OCI-LY7 (cell line): ENCODE measurements at regions not wholly inside any gene's neighbourhood (a gene's known extent, or its start where the extent isn't known, plus 50 kb on each side); places are given as distances from the start of the nearest gene placed in this dataset.

Source experiments
- BruUV-seq: library from RNA; stranded (reverse); fragments of 400-500 nt; replicated peaks from 2 replicates; lab custom pipeline; 2021; lab: Mats Ljungman, UMichigan
- CTCF ChIA-PET: fragments of 300-600 bp; sonication (Branson Sonifier 250); formaldehyde crosslinking; loops from one replicate; lab custom pipeline; 2022; ENCODE audit warnings: antibody characterized with exemption; ENCODE audit not compliant: unreplicated experiment; lab: Charles Lee
- POLR2A ChIA-PET: fragments of 300-600 bp; sonication (Branson Sonifier 250); formaldehyde crosslinking; loops from one replicate; lab custom pipeline; 2022; ENCODE audit warnings: antibody characterized with exemption; lab: Charles Lee
- DNase-seq: peaks from one replicate; pipeline ENCODE4 v3.0.0-alpha.2; 2015; ENCODE audit warnings: low spot score
- H2AFZ ChIP-seq: fragments of 200-600 bp; sonication (generic), shearing (Covaris generic); 2 replicates; pipeline ENCODE4 v1.6.1; 2014; ENCODE audit warnings: mild to moderate bottlenecking, antibody characterized with exemption, low read length, moderate library complexity
- H3K27ac ChIP-seq: fragments of 200-600 bp; sonication (generic); 2 replicates; pipeline ENCODE4 v1.5.1; 2014; ENCODE audit warnings: mixed run types, low read depth, mild to moderate bottlenecking, moderate library complexity, low read length, inconsistent platforms; ENCODE audit not compliant: poor library complexity, severe bottlenecking
- H3K36me3 ChIP-seq: fragments of 200-600 bp; sonication (generic); 2 replicates; pipeline ENCODE4 v1.6.1; 2014; ENCODE audit warnings: mild to moderate bottlenecking, antibody characterized with exemption, low read length, moderate library complexity, mixed read lengths; ENCODE audit not compliant: insufficient read depth
- H3K4me1 ChIP-seq: fragments of 200-600 bp; sonication (generic); 2 replicates; pipeline ENCODE4 v1.5.1; 2014; ENCODE audit warnings: mild to moderate bottlenecking, low read length; ENCODE audit not compliant: insufficient read depth, poor library complexity, severe bottlenecking
- H3K4me2 ChIP-seq: fragments of 200-600 bp; sonication (generic); 2 replicates; pipeline ENCODE4 v1.6.1; 2014; ENCODE audit warnings: mild to moderate bottlenecking, low read length
- H3K4me3 ChIP-seq: fragments of 200-600 bp; sonication (generic); 2 replicates; pipeline ENCODE4 v1.5.1; 2014; ENCODE audit warnings: mild to moderate bottlenecking, low read depth, low read length; ENCODE audit not compliant: poor library complexity, severe bottlenecking
- H3K79me2 ChIP-seq: fragments of 200-600 bp; sonication (generic); 2 replicates; pipeline ENCODE4 v1.6.1; 2016; ENCODE audit warnings: low read depth, mild to moderate bottlenecking, low read length, moderate library complexity, mixed read lengths; ENCODE audit not compliant: insufficient read depth
- H3K9me2 ChIP-seq: fragments of 200-600 bp; sonication (generic); 2 replicates; pipeline ENCODE4 v1.6.1; 2016; ENCODE audit warnings: mild to moderate bottlenecking, low read length, mixed read lengths; ENCODE audit not compliant: insufficient read depth
- H3K9me3 ChIP-seq: fragments of 200-600 bp; sonication (generic); 2 replicates; pipeline ENCODE4 v1.6.1; 2014; ENCODE audit warnings: mild to moderate bottlenecking, mixed run types, low read length, mixed read lengths
- H4K20me1 ChIP-seq: fragments of 200-600 bp; sonication (generic); 2 replicates; pipeline ENCODE4 v1.6.1; 2014; ENCODE audit warnings: mild to moderate bottlenecking, antibody characterized with exemption, low read length, moderate library complexity, mixed read lengths; ENCODE audit not compliant: insufficient read depth
- EZH2phosphoT487 ChIP-seq: fragments of 200-600 bp; sonication (generic); IDR thresholded peaks from 2 replicates; pipeline ENCODE4 v1.6.1; 2018; ENCODE audit warnings: low read depth, borderline replicate concordance, mild to moderate bottlenecking, mixed run types, antibody characterized with exemption, low read length, moderate library complexity, mixed read lengths
- intact Hi-C: fragments of 100-400 bp; cut with micrococcal nuclease; formaldehyde crosslinking; loops from one replicate; pipeline ENCODE4 v1.10.0; 2022; ENCODE audit not compliant: unreplicated experiment
- TF ChIP-seq, protein P1 (sequence below): fragments of 200-600 bp; sonication (generic); conservative IDR thresholded peaks from 2 replicates; pipeline ENCODE4 v1.5.1; 2014; ENCODE audit warnings: mild to moderate bottlenecking, antibody characterized with exemption, low read length, moderate library complexity, mixed read lengths

- H3K4me3 ChIP-seq, result no peak overlapping the region
- POLR2A ChIA-PET, result no interaction called here
- DNase-seq, result no peak
- no peaks in the 10 kb centered on the region for H3K9me2 ChIP-seq
- H3K4me2 ChIP-seq, result no peak overlapping the region
- no peak overlapping the region for H3K27ac ChIP-seq
- no TSS peak for BruUV-seq
- H4K20me1 ChIP-seq, result no peaks in the 10 kb centered on the region
- H2AFZ ChIP-seq, result no peak overlapping the region
- H3K4me1 ChIP-seq, result no peaks in the 10 kb centered on the region
- H3K9me3 ChIP-seq, result no peaks in the 10 kb centered on the region
- H3K79me2 ChIP-seq, result no peaks in the 10 kb centered on the region
- CTCF ChIA-PET, result no interaction called here
- intact Hi-C loops, result no loop called here
- TF ChIP-seq, protein P1, sequence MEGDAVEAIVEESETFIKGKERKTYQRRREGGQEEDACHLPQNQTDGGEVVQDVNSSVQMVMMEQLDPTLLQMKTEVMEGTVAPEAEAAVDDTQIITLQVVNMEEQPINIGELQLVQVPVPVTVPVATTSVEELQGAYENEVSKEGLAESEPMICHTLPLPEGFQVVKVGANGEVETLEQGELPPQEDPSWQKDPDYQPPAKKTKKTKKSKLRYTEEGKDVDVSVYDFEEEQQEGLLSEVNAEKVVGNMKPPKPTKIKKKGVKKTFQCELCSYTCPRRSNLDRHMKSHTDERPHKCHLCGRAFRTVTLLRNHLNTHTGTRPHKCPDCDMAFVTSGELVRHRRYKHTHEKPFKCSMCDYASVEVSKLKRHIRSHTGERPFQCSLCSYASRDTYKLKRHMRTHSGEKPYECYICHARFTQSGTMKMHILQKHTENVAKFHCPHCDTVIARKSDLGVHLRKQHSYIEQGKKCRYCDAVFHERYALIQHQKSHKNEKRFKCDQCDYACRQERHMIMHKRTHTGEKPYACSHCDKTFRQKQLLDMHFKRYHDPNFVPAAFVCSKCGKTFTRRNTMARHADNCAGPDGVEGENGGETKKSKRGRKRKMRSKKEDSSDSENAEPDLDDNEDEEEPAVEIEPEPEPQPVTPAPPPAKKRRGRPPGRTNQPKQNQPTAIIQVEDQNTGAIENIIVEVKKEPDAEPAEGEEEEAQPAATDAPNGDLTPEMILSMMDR, result no peak
- TF ChIP-seq EZH2phosphoT487, result no peak
- H3K36me3 ChIP-seq, result no peaks in the 10 kb centered on the region
Observed at GRCh38 chr2:5588601-5589000, 103.6 kb upstream of the SOX11 start.

GRCh38 chr2:5589183-5589582, 103.0 kb upstream of the SOX11 start:
- H3K36me3 ChIP-seq, result no peaks in the 10 kb centered on the region
- no peak overlapping the region for H3K4me2 ChIP-seq
- H3K4me1 ChIP-seq, result no peaks in the 10 kb centered on the region
- no peak overlapping the region for H3K4me3 ChIP-seq
- ChIA-PET CTCF (no interaction called here), POLR2A (interaction anchor here (0.6 kb wide), 1 partner anchor 112 kb away, joined by 5 read pairs; no protein-coding TSS in a partner anchor)
- H2AFZ ChIP-seq, result no peak overlapping the region
- BruUV-seq, result no TSS peak
- no peak overlapping the region for H3K27ac ChIP-seq
- intact Hi-C loops, result no loop called here
- H3K79me2 ChIP-seq, result no peaks in the 10 kb centered on the region
- H3K9me3 ChIP-seq, result no peaks in the 10 kb centered on the region
- no peaks in the 10 kb centered on the region for H4K20me1 ChIP-seq
- H3K9me2 ChIP-seq, result no peaks in the 10 kb centered on the region
- TF ChIP-seq EZH2phosphoT487, result no peak
- TF ChIP-seq, protein P1, result no peak
- no peak for DNase-seq

DNA sequence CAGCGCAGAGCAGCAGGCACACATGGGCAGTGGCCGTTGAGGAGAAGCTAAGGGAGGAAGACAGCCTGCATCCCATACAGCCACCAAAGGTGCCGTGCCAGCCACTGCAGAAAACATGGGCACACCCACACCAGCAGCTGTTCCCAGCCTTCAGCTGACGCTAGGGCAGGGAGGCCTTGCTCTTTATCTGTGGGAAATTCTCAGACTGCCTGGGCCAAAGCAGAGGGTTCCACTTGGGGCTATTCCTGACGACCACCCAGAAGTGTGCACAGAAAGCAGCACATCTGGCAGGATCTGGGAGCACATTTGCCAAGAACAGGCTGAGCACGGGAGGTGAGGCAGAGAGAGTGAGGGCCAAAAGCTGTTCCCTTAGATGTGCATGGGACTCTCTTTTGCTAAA, 101.3 kb upstream of the SOX11 start:
- Histone ChIP-seq H3K79me2 (no peaks in the 10 kb centered on the region), H3K9me3 (no peaks in the 10 kb centered on the region), H3K4me3 (no peak overlapping the region), H3K4me1 (no peaks in the 10 kb centered on the region), H3K4me2 (no peak overlapping the region), H2AFZ (no peak overlapping the region), H3K36me3 (no peaks in the 10 kb centered on the region), H3K9me2 (no peaks in the 10 kb centered on the region), H3K27ac (no peak overlapping the region), H4K20me1 (no peaks in the 10 kb centered on the region)
- no peak for TF ChIP-seq EZH2phosphoT487
- TF ChIP-seq, protein P1, result no peak
- ChIA-PET CTCF (no interaction called here), POLR2A (interaction anchor here (0.5 to 0.6 kb wide), 2 partner anchors 107 to 279 kb away, joined by 3 to 5 read pairs; no protein-coding TSS in a partner anchor)
- intact Hi-C loops, result no loop called here
- DNase-seq, result no peak
- BruUV-seq, result no TSS peak
